ENCODE measurements at regions not wholly inside any gene's neighbourhood (a gene's known extent, or its start where the extent isn't known, plus 50 kb on each side); places are given as distances from the start of the nearest gene placed in this dataset.

DNA sequence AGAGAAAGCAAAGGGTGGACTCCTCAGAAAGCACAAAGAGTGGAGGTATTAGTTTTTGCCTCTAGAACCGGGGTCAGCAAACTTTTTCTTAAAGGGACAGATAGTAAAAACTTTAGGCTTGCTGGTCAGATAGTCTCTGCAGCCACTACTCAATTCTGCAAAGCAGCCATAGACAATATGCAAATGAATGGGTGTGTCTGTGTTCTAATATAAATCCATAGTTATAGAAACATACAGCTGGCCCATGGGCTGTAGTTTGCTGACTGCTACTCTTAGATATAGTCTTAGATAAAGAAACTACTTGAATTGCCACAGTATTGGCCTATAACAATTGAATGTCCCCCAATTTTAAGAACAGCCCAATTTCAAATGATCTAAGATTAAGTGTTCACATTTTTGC lies 101.6 kb upstream of the CACHD1 start:
- TF ChIP-seq, protein P1, sequence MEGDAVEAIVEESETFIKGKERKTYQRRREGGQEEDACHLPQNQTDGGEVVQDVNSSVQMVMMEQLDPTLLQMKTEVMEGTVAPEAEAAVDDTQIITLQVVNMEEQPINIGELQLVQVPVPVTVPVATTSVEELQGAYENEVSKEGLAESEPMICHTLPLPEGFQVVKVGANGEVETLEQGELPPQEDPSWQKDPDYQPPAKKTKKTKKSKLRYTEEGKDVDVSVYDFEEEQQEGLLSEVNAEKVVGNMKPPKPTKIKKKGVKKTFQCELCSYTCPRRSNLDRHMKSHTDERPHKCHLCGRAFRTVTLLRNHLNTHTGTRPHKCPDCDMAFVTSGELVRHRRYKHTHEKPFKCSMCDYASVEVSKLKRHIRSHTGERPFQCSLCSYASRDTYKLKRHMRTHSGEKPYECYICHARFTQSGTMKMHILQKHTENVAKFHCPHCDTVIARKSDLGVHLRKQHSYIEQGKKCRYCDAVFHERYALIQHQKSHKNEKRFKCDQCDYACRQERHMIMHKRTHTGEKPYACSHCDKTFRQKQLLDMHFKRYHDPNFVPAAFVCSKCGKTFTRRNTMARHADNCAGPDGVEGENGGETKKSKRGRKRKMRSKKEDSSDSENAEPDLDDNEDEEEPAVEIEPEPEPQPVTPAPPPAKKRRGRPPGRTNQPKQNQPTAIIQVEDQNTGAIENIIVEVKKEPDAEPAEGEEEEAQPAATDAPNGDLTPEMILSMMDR (IDR thresholded peaks at IDR 0.05): no peak
- TF ChIP-seq POLR2A (IDR thresholded peaks at IDR 0.05): no peak

Data from uterus (tissue), 2 donors.